Suprapubic skin (tissue), 4 donors: ENCODE measurements at regions not wholly inside any gene's neighbourhood (a gene's known extent, or its start where the extent isn't known, plus 50 kb on each side); places are given as distances from the start of the nearest gene placed in this dataset.

Source experiments
- DNase-seq, 2 donors: peaks; one replicate each; pipeline ENCODE4 v3.0.0-alpha.2; 2019; ENCODE audit warnings: low spot score in 2 of 2
- H3K27ac ChIP-seq: fragments of 200-600 bp; sonication (generic); one replicate; pipeline ENCODE4 v1.5.1; 2019
- H3K27me3 ChIP-seq: fragments of 200-600 bp; sonication (generic); one replicate; pipeline ENCODE4 v1.5.1; 2019
- H3K36me3 ChIP-seq: fragments of 200-600 bp; sonication (generic); one replicate; pipeline ENCODE4 v1.5.1; 2019
- H3K4me1 ChIP-seq: fragments of 200-600 bp; sonication (generic); one replicate; pipeline ENCODE4 v1.5.1; 2019
- H3K4me3 ChIP-seq: fragments of 200-600 bp; sonication (generic); one replicate; pipeline ENCODE4 v1.5.1; 2019; ENCODE audit warnings: mild to moderate bottlenecking
- H3K9me3 ChIP-seq: fragments of 200-600 bp; sonication (generic); one replicate; pipeline ENCODE4 v1.5.1; 2019
- CTCF ChIP-seq, 2 donors: fragments of 200-600 bp in 1 of 2; fragments of 450-650 bp in 1 of 2; sonication (generic) in 1 of 2; IDR thresholded peaks; one replicate each; pipeline ENCODE4 v1.5.1; 2016 to 2019; ENCODE audit warnings: antibody characterized with exemption in 2 of 2, mild to moderate bottlenecking in 1 of 2, moderate library complexity in 1 of 2
- EP300 ChIP-seq: sonication (generic); formaldehyde crosslinking; IDR thresholded peaks from one replicate; pipeline ENCODE4 v1.6.1; 2017; ENCODE audit warnings: antibody characterized with exemption
- POLR2A ChIP-seq, 2 donors: fragments of 450-650 bp; IDR thresholded peaks; one replicate each; pipeline ENCODE4 v1.6.1; 2017; ENCODE audit warnings: antibody characterized with exemption in 2 of 2, mild to moderate bottlenecking in 2 of 2, moderate library complexity in 2 of 2
- POLR2AphosphoS5 ChIP-seq, 3 donors: sonication (generic); formaldehyde crosslinking; IDR thresholded peaks; one replicate each; pipeline ENCODE4 v1.6.1; 2017; ENCODE audit warnings: antibody characterized with exemption in 3 of 3
- WGBS: methylation state at CpG from one replicate; pipeline ENCODE4 v1.1.5; 2018; 5-methylcytosine and 5-hydroxymethylcytosine counted together

- no peaks in the 10 kb centered on the region for H3K9me3 ChIP-seq
- no peaks in the 10 kb centered on the region for H3K4me1 ChIP-seq
- WGBS: 78% methylated on average over 4 of the region's 4 CpGs
- no peak overlapping the region for H3K4me3 ChIP-seq
- no peaks in the 10 kb centered on the region for H3K27me3 ChIP-seq
- no peak for DNase-seq
- H3K27ac ChIP-seq: no peak overlapping the region
- TF ChIP-seq POLR2AphosphoS5 (IDR thresholded peaks at IDR 0.05) (no peak), EP300 (no peak), CTCF (IDR thresholded peaks at IDR 0.05) (no peak), POLR2A (IDR thresholded peaks at IDR 0.05) (no peak)
- H3K36me3 ChIP-seq: no peaks in the 10 kb centered on the region
Measured at GRCh38 chr13:70829748-70830147, 721.5 kb upstream of the KLHL1 start.

- WGBS: 78% methylated on average over 2 of the region's 2 CpGs
- no peak for DNase-seq
- Histone ChIP-seq H3K36me3 (no peaks in the 10 kb centered on the region), H3K27ac (no peak overlapping the region), H3K4me1 (no peaks in the 10 kb centered on the region), H3K9me3 (no peaks in the 10 kb centered on the region), H3K27me3 (no peaks in the 10 kb centered on the region), H3K4me3 (no peak overlapping the region)
- no peak for TF ChIP-seq POLR2A (IDR thresholded peaks at IDR 0.05)
- no peak for TF ChIP-seq CTCF (IDR thresholded peaks at IDR 0.05)
- TF ChIP-seq EP300: no peak
- TF ChIP-seq POLR2AphosphoS5 (IDR thresholded peaks at IDR 0.05): no peak
Measured at GRCh38 chr13:70817576-70817975, 709.3 kb upstream of the KLHL1 start.

- no peaks in the 10 kb centered on the region for H3K4me1 ChIP-seq
Measured at GRCh38 chr13:70816853-70817252, 708.6 kb upstream of the KLHL1 start.

GRCh38 chr13:70814684-70815083, 706.4 kb upstream of the KLHL1 start:
- TF ChIP-seq POLR2A (IDR thresholded peaks at IDR 0.05): no peak
- no peak for TF ChIP-seq EP300
- no peak for TF ChIP-seq POLR2AphosphoS5 (IDR thresholded peaks at IDR 0.05)
- no peak for TF ChIP-seq CTCF (IDR thresholded peaks at IDR 0.05)
- no peak for DNase-seq
- H3K4me1 ChIP-seq: no peaks in the 10 kb centered on the region
- no peak overlapping the region for H3K4me3 ChIP-seq
- H3K27ac ChIP-seq: no peak overlapping the region
- H3K36me3 ChIP-seq: no peaks in the 10 kb centered on the region
- 63% methylated on average over 3 of the region's 3 CpGs for WGBS
- H3K9me3 ChIP-seq: no peaks in the 10 kb centered on the region
- H3K27me3 ChIP-seq: no peaks in the 10 kb centered on the region

More at GRCh38 chr13:70816853-70817252, 708.6 kb upstream of the KLHL1 start:
- no peaks in the 10 kb centered on the region for H3K27me3 ChIP-seq
- H3K4me3 ChIP-seq: no peak overlapping the region
- TF ChIP-seq CTCF (IDR thresholded peaks at IDR 0.05): no peak
- no peak for TF ChIP-seq EP300
- TF ChIP-seq POLR2A (IDR thresholded peaks at IDR 0.05): no peak
- no peak for TF ChIP-seq POLR2AphosphoS5 (IDR thresholded peaks at IDR 0.05)
- no peak for DNase-seq
- no peak overlapping the region for H3K27ac ChIP-seq
- no peaks in the 10 kb centered on the region for H3K9me3 ChIP-seq
- WGBS: 78% methylated on average over 5 of the region's 5 CpGs
- H3K36me3 ChIP-seq: no peaks in the 10 kb centered on the region

GRCh38 chr13:70812481-70812880, 704.2 kb upstream of the KLHL1 start:
- H3K9me3 ChIP-seq: no peaks in the 10 kb centered on the region
- no peak overlapping the region for H3K4me3 ChIP-seq
- H3K4me1 ChIP-seq: no peaks in the 10 kb centered on the region
- no peaks in the 10 kb centered on the region for H3K36me3 ChIP-seq
- TF ChIP-seq POLR2AphosphoS5 (IDR thresholded peaks at IDR 0.05) (no peak), CTCF (IDR thresholded peaks at IDR 0.05) (no peak), EP300 (no peak), POLR2A (IDR thresholded peaks at IDR 0.05) (no peak)
- no peak for DNase-seq
- no peaks in the 10 kb centered on the region for H3K27me3 ChIP-seq
- no peak overlapping the region for H3K27ac ChIP-seq
